Loucy (cell line): ENCODE measurements at regions not wholly inside any gene's neighbourhood (a gene's known extent, or its start where the extent isn't known, plus 50 kb on each side); places are given as distances from the start of the nearest gene placed in this dataset.

Source experiments
- H2AFZ ChIP-seq: fragments of 200-600 bp; sonication (generic); 2 replicates; pipeline ENCODE4 v1.6.0; 2016; ENCODE audit warnings: antibody characterized with exemption, mild to moderate bottlenecking, low read length, moderate library complexity
- H3F3A ChIP-seq: fragments of 200-600 bp; 2 replicates; pipeline ENCODE4 v1.6.0; 2016; ENCODE audit warnings: antibody characterized with exemption, low read depth, mild to moderate bottlenecking
- H3K27me3 ChIP-seq: fragments of 200-600 bp; sonication (generic); 2 replicates; pipeline ENCODE4 v1.6.1; 2014; ENCODE audit warnings: low read length, mild to moderate bottlenecking; ENCODE audit not compliant: insufficient read depth, poor library complexity, severe bottlenecking
- H3K36me3 ChIP-seq: fragments of 200-600 bp; sonication (generic); 2 replicates; pipeline ENCODE4 v1.6.1; 2016; ENCODE audit warnings: low read length; ENCODE audit not compliant: insufficient read depth
- H3K4me1 ChIP-seq: fragments of 200-600 bp; sonication (generic); 2 replicates; pipeline ENCODE4 v1.5.1; 2014; ENCODE audit warnings: low read length, mild to moderate bottlenecking; ENCODE audit not compliant: insufficient read depth, poor library complexity, severe bottlenecking
- H3K4me2 ChIP-seq: fragments of 200-600 bp; sonication (generic); 2 replicates; pipeline ENCODE4 v1.6.0; 2014; ENCODE audit warnings: antibody characterized with exemption, low read length, low read depth, mild to moderate bottlenecking; ENCODE audit not compliant: poor library complexity, severe bottlenecking
- H3K4me3 ChIP-seq: fragments of 200-600 bp; sonication (generic); 2 replicates; pipeline ENCODE4 v1.5.1; 2014; ENCODE audit warnings: low read length, mild to moderate bottlenecking, mixed read lengths; ENCODE audit not compliant: poor library complexity, severe bottlenecking
- H3K79me2 ChIP-seq: fragments of 200-600 bp; sonication (generic); 2 replicates; pipeline ENCODE4 v1.6.1; 2014; ENCODE audit warnings: low read length; ENCODE audit not compliant: insufficient read depth
- H3K9ac ChIP-seq: fragments of 200-600 bp; sonication (generic); 2 replicates; pipeline ENCODE4 v1.6.0; 2014; ENCODE audit warnings: mild to moderate bottlenecking, low read depth, low read length, moderate library complexity; ENCODE audit not compliant: poor library complexity, severe bottlenecking
- H3K9me2 ChIP-seq: fragments of 200-600 bp; sonication (generic); replicated peaks from 2 replicates; pipeline ENCODE4 v1.6.1; 2016; ENCODE audit warnings: low read depth, low read length, mixed read lengths
- H3K9me3 ChIP-seq: fragments of 200-600 bp; sonication (generic); 2 replicates; pipeline ENCODE4 v1.6.1; 2014; ENCODE audit warnings: mild to moderate bottlenecking, antibody characterized with exemption, low read length, low read depth; ENCODE audit not compliant: insufficient read depth
- H4K20me1 ChIP-seq: fragments of 200-600 bp; sonication (generic); 2 replicates; pipeline ENCODE4 v1.6.0; 2014; ENCODE audit warnings: antibody characterized with exemption, low read length, mild to moderate bottlenecking; ENCODE audit not compliant: insufficient read depth, poor library complexity, severe bottlenecking
- CTCF ChIP-seq: fragments of 200-600 bp; sonication (generic); conservative IDR thresholded peaks from 2 replicates; pipeline ENCODE4 v1.5.1; 2014; ENCODE audit warnings: mild to moderate bottlenecking, antibody characterized with exemption, low read length
- EZH2phosphoT487 ChIP-seq: fragments of 200-600 bp; IDR thresholded peaks from 2 replicates; pipeline ENCODE4 v1.6.1; 2018; ENCODE audit warnings: antibody characterized with exemption, mild to moderate bottlenecking, moderate library complexity, borderline replicate concordance

GRCh38 chr2:64928813-64929212 lies 60.4 kb upstream of the SLC1A4 start:
- TF ChIP-seq CTCF: no peak
- TF ChIP-seq EZH2phosphoT487: no peak
- Histone ChIP-seq H3K4me3 (no peak overlapping the region), H3K4me2 (no peak overlapping the region), H3F3A (no peaks in the 10 kb centered on the region), H3K4me1 (no peaks in the 10 kb centered on the region), H2AFZ (no peak overlapping the region), H3K9ac (no peak overlapping the region), H3K79me2 (no peaks in the 10 kb centered on the region), H3K9me2 (no peaks in the 10 kb centered on the region), H3K9me3 (peaks cover 3% of the 10 kb centered on the region; the same call in 1 of the 2 replicates), H3K27me3 (no peaks in the 10 kb centered on the region), H3K36me3 (no peaks in the 10 kb centered on the region), H4K20me1 (no peaks in the 10 kb centered on the region)

- H3K36me3 ChIP-seq: no peaks in the 10 kb centered on the region
- no peaks in the 10 kb centered on the region for H3K27me3 ChIP-seq
- peaks cover 3% of the 10 kb centered on the region; the same call in 1 of the 2 replicates for H3K9me3 ChIP-seq
- no peak for TF ChIP-seq EZH2phosphoT487
- no peak for TF ChIP-seq CTCF
- no peaks in the 10 kb centered on the region for H3F3A ChIP-seq
- no peaks in the 10 kb centered on the region for H3K4me1 ChIP-seq
- no peaks in the 10 kb centered on the region for H3K79me2 ChIP-seq
- H3K4me3 ChIP-seq: no peak overlapping the region
- no peak overlapping the region for H3K9ac ChIP-seq
- H2AFZ ChIP-seq: no peak overlapping the region
- H3K4me2 ChIP-seq: no peak overlapping the region
- no peaks in the 10 kb centered on the region for H3K9me2 ChIP-seq
- H4K20me1 ChIP-seq: no peaks in the 10 kb centered on the region
Observed at GRCh38 chr2:64929333-64929732, 59.9 kb upstream of the SLC1A4 start.

- TF ChIP-seq EZH2phosphoT487 (no peak), CTCF (no peak)
- Histone ChIP-seq H3K9me3 (peaks cover 3% of the 10 kb centered on the region; the same call in 1 of the 2 replicates), H2AFZ (no peak overlapping the region), H3K9me2 (no peaks in the 10 kb centered on the region), H3K4me3 (no peak overlapping the region), H3K4me1 (no peaks in the 10 kb centered on the region), H3K9ac (no peak overlapping the region), H3F3A (no peaks in the 10 kb centered on the region), H3K27me3 (no peaks in the 10 kb centered on the region), H3K79me2 (no peaks in the 10 kb centered on the region), H4K20me1 (no peaks in the 10 kb centered on the region), H3K4me2 (no peak overlapping the region), H3K36me3 (no peaks in the 10 kb centered on the region)
Observed at GRCh38 chr2:64930258-64930671, 58.9 kb upstream of the SLC1A4 start.
